Choroid plexus epithelial cell (primary cell): ENCODE measurements at regions not wholly inside any gene's neighbourhood (a gene's known extent, or its start where the extent isn't known, plus 50 kb on each side); places are given as distances from the start of the nearest gene placed in this dataset.

ENCODE experiments used
- DNase-seq: peaks from one replicate; pipeline ENCODE4 v3.0.0-alpha.2; 2010; ENCODE audit warnings: low read depth
- H3K4me3 ChIP-seq: 2 replicates; pipeline ENCODE4 v1.5.1; 2011; ENCODE audit warnings: low read depth, mild to moderate bottlenecking, control low read depth, low read length, moderate library complexity
- TF ChIP-seq, protein P1 (sequence below): conservative IDR thresholded peaks from 2 replicates; pipeline ENCODE4 v1.5.1; 2011; ENCODE audit warnings: low read depth, mild to moderate bottlenecking, control low read depth, inconsistent platforms, low read length, moderate library complexity

DNA sequence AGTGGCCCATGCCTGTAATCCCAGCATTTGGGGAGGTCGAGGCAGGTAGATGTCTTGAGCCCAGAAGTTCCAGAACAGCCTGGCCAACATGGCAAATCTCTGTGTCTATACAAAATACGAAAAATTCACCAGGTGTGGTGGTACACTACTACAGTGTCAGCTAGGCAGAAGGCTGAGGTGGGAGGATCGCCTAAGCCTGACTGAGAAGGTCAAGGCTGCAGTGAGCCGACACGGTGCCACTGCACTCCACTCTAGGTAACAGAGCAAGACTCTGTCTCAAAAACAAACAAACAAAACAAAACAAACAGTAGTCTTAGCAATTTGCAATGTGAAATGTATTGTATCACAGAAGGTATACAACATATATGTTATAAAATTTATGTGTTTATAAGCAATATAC is 348.0 kb downstream of the SEMA3D start:
- TF ChIP-seq, protein P1, sequence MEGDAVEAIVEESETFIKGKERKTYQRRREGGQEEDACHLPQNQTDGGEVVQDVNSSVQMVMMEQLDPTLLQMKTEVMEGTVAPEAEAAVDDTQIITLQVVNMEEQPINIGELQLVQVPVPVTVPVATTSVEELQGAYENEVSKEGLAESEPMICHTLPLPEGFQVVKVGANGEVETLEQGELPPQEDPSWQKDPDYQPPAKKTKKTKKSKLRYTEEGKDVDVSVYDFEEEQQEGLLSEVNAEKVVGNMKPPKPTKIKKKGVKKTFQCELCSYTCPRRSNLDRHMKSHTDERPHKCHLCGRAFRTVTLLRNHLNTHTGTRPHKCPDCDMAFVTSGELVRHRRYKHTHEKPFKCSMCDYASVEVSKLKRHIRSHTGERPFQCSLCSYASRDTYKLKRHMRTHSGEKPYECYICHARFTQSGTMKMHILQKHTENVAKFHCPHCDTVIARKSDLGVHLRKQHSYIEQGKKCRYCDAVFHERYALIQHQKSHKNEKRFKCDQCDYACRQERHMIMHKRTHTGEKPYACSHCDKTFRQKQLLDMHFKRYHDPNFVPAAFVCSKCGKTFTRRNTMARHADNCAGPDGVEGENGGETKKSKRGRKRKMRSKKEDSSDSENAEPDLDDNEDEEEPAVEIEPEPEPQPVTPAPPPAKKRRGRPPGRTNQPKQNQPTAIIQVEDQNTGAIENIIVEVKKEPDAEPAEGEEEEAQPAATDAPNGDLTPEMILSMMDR: no peak
- no peak overlapping the region for H3K4me3 ChIP-seq
- no peak for DNase-seq

DNA sequence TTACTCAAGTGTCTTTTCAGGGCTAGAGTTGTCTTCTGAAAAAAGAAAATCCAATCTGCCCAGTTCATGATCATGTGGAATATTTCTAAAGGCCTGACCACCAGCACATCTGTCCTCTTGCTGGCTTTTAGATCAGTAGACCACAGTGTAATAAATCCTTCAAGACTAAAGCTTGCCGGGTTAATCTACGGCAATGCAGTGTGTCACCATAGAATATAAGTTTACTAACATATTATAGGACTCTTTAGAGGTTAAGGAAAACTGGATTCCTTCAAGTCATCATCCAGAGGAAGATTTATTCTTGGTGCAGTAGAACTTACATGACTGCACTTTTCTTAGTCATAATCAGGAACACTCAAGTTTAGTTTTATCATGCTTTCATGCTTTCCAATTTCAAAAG is 349.5 kb downstream of the SEMA3D start:
- TF ChIP-seq, protein P1: no peak

DNA sequence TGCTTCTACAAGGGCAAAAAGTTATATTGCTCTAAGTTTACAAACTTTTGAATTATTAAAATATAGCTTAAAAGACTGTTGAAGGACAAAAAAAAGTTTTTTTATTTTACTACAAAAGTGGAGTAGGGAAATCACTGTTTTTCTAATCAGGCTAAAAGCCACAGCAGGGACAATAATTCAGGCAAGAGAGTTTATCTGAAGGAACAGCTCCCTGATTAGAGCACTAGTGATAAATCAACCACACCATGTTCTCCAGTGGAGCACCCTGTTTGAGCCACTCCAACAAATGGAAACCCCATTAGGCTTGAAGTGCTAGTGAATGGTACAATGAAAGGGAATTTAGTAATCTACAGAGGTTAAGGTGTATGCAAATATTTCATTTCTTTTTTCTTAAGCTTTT is 357.1 kb downstream of the SEMA3D start:
- no peak overlapping the region for H3K4me3 ChIP-seq
- TF ChIP-seq, protein P1: no peak
- DNase-seq: no peak

More for the DNA sequence above, 349.5 kb downstream of the SEMA3D start:
- DNase-seq: no peak
- no peak overlapping the region for H3K4me3 ChIP-seq

DNA sequence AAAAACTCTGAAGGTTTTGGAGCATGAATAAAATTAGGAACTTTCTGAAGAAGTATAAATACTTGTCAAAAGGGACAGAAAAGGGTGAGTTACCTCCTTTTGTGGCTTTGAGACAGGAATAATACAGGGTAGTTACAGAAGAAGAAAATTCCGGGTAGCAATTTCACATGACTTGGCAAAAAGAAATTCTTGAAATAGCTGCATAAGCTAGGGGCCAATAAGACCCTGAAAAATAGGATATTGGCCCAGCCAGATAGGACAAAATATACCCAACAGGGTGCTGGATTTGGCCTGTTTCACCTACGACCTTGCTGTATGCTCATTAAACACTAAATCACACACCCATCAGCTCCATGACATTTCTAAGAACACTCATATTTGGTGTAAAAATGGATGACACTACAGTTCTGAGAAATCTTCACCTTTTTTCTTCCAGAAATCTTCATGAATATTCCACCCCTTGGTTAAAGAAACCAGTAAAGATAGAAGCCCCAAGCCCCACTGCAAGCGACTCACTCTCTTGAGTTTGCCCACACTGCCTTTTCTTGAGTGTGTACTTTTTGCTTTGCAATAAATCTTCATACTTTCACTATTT is 362.7 kb downstream of the SEMA3D start:
- DNase-seq: no peak
- TF ChIP-seq, protein P1: no peak
- no peak overlapping the region for H3K4me3 ChIP-seq

DNA sequence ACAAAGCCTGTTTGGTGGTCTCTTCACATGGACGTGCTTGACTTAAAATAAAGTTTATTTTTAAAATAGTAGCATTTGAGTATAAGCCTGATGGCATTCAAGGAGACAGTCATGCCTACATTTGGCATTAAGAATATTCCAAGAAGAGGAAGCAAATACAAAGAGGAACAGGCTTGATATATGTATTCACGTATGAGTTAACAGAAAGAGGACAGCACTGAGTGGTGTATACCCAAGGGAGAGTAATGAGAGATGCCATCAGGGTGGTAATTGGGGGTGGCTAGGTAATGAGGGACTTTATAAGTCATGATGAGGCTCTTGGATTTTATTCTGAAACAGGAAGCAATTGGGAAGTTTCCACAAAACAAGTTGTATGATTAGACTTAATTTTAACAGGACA is 363.3 kb downstream of the SEMA3D start:
- DNase-seq: no peak
- no peak overlapping the region for H3K4me3 ChIP-seq
- TF ChIP-seq, protein P1: no peak

DNA sequence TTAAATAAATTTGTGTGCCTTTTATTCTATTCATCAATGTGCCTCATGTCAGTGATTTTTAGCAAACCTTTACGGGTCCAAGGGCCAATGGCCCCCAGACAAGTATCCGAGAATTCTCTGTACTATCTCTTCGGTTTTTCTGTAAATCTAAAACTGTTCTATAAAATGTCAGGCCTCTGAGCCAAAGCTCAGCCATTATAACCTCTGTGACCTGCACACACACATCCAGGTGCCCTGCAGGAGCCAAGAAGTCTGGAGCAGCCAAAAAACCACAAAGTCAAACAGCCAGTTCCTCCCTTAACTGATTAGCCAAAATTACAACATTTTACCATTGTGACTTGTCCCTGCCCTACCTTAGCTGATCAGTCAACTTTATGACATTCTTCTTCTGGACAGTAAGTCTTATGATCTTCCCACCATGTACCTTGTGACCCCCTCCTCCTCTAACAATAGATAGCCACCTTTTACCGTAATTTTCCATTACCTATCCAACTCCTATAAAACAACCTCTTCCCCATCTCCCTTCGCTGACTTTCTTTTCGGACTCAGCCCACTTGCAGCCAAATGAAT is 363.8 kb downstream of the SEMA3D start:
- H3K4me3 ChIP-seq: no peak overlapping the region
- TF ChIP-seq, protein P1: no peak
- no peak for DNase-seq

DNA sequence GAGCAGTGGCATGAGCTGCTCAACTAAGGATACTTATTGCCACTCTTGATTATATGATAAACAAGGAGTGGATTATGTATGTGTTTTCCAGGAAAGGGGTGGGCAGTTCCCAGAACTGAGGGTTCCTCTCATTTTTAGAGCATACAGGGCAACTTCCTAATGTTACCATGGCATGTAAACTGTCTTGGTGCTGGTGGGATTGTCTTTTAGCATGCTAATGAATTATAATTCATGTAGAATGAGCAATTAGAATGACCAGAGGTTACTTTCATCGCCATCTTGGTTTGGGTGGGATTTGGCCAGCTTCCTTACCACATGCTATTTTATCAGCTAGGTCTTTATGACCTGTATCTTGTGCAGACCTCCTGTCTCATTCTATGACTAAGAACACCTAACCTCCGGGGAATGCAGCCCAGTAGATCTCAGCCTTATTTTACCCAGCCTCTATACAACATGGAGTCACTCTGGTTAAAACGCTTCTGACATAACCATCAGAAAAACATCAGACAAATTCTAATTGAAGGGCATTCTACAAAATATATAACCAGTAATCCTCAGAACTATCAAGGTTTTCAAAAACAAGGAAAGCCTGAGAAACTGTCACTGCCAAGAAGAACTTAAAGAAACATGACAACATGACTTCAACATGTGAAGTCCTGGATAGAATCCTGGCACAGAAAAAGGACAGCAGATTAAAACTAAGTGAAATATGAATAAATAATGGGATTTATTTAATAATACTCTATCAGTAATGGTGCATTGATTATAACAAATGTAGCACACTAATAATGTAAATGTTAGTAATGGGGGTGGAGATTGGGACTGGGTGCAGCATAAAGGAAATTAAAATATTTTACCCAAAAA is 365.0 kb downstream of the SEMA3D start:
- no peak overlapping the region for H3K4me3 ChIP-seq
- no peak for DNase-seq
- TF ChIP-seq, protein P1: no peak
